H1 (cell line): ENCODE measurements at regions not wholly inside any gene's neighbourhood (a gene's known extent, or its start where the extent isn't known, plus 50 kb on each side); places are given as distances from the start of the nearest gene placed in this dataset.

Experiments used
- CTCF ChIA-PET: fragments of 300-600 bp; sonication (Branson Sonifier 250); formaldehyde crosslinking; loops from one replicate; lab custom pipeline; 2021; ENCODE audit not compliant: partially characterized antibody; lab: Charles Lee
- POLR2A ChIA-PET: fragments of 300-600 bp; sonication (Branson Sonifier 250); formaldehyde crosslinking; loops from one replicate; lab custom pipeline; 2021; ENCODE audit warnings: inconsistent platforms; ENCODE audit not compliant: partially characterized antibody; lab: Charles Lee
- DNase-seq, 2 experiments: peaks; one replicate each; pipeline versions ENCODE4 v3.0.0 to v3.0.0-alpha.2; 2010 to 2022; ENCODE audit warnings: low spot score in 2 of 2, low read depth in 1 of 2, mixed read lengths in 1 of 2
- FAIRE-seq: peaks from 2 replicates; lab custom pipeline; 2011; peaks lifted over from hg19 to GRCh38; lab: Jason Lieb, UNC
- H2AFZ ChIP-seq: 2 replicates; pipeline ENCODE4 v1.8.1; 2012; ENCODE audit warnings: low read length, inconsistent platforms
- H2AK5ac ChIP-seq: 2 replicates; pipeline ENCODE4 v1.6.1; 2013; ENCODE audit warnings: low read depth, low read length
- H2BK120ac ChIP-seq: replicated peaks from 2 replicates; pipeline ENCODE3; 2013; ENCODE audit warnings: low read depth, low read length, inconsistent platforms
- H2BK12ac ChIP-seq: 2 replicates; pipeline ENCODE4 v1.6.1; 2013; ENCODE audit warnings: low read depth, low read length
- H2BK15ac ChIP-seq: 2 replicates; pipeline ENCODE4 v1.6.1; 2013; ENCODE audit warnings: low read length
- H2BK20ac ChIP-seq: 2 replicates; pipeline ENCODE4 v1.6.1; 2013; ENCODE audit warnings: low read length
- H2BK5ac ChIP-seq: 2 replicates; pipeline ENCODE4 v1.6.1; 2013; ENCODE audit warnings: low read depth, low read length
- H3K14ac ChIP-seq: 2 replicates; pipeline ENCODE4 v1.6.1; 2013; ENCODE audit warnings: inconsistent platforms; ENCODE audit not compliant: insufficient read length
- H3K18ac ChIP-seq: 2 replicates; pipeline ENCODE4 v1.6.1; 2013; ENCODE audit warnings: low read length; ENCODE audit errors: extremely low read depth
- H3K23ac ChIP-seq: 2 replicates; pipeline ENCODE4 v1.6.1; 2013; ENCODE audit warnings: inconsistent platforms; ENCODE audit not compliant: insufficient read length
- H3K23me2 ChIP-seq: 2 replicates; pipeline ENCODE4 v1.6.1; 2013; ENCODE audit warnings: low read depth, low read length
- H3K27ac ChIP-seq: 2 replicates; pipeline ENCODE4 v1.6.1; 2011; ENCODE audit warnings: low read depth, low read length, inconsistent platforms
- H3K27me3 ChIP-seq, 4 experiments: replicated peaks in 1 of 4; 1 replicate in 1 of 4; 2 replicates in 3 of 4; pipeline versions ENCODE4 v1.6.1 to v1.8.1; 2011 to 2013; ENCODE audit warnings: low read length in 3 of 4, mild to moderate bottlenecking in 3 of 4, inconsistent platforms in 2 of 4, mixed read lengths in 2 of 4, moderate library complexity in 1 of 4; ENCODE audit not compliant: control insufficient read depth in 3 of 4, insufficient read depth in 3 of 4; ENCODE audit errors: extremely low read depth in 1 of 4
- H3K36me3 ChIP-seq, 4 experiments: 2 replicates each; pipeline versions ENCODE4 v1.6.1 to v1.8.1; 2011 to 2013; ENCODE audit warnings: mild to moderate bottlenecking in 4 of 4, low read length in 3 of 4, moderate library complexity in 2 of 4, control low read depth in 1 of 4, inconsistent platforms in 1 of 4; ENCODE audit not compliant: insufficient read depth in 4 of 4, control insufficient read depth in 2 of 4
- H3K4ac ChIP-seq: replicated peaks from 2 replicates; pipeline ENCODE3; 2013; ENCODE audit warnings: low read length, low read depth, mixed read lengths, inconsistent platforms; ENCODE audit not compliant: insufficient read length
- H3K4me1 ChIP-seq, 4 experiments: replicated peaks in 1 of 4; 1 replicate in 1 of 4; 2 replicates in 3 of 4; pipeline versions ENCODE4 v1.6.1 to v1.8.1; 2011 to 2013; ENCODE audit warnings: low read length in 3 of 4, inconsistent platforms in 2 of 4, mixed read lengths in 1 of 4; ENCODE audit not compliant: insufficient read depth in 4 of 4, control insufficient read depth in 3 of 4
- H3K4me2 ChIP-seq, 2 experiments: 2 replicates each; pipeline versions ENCODE4 v1.6.1 to v1.8.1; 2011 to 2013; ENCODE audit warnings: low read depth in 2 of 2, low read length in 2 of 2, control low read depth in 1 of 2, inconsistent platforms in 1 of 2, mild to moderate bottlenecking in 1 of 2; ENCODE audit not compliant: insufficient read depth in 1 of 2
- H3K4me3 ChIP-seq, 4 experiments: fragments of 200-600, 300-600 bp in 1 of 4; sonication (generic), shearing (Covaris generic), sonication (Bioruptor Twin) in 1 of 4; 2 replicates each; pipeline versions ENCODE4 v1.5.1 to v1.8.1; 2011 to 2016; ENCODE audit warnings: low read length in 4 of 4, low read depth in 3 of 4, control low read depth in 2 of 4, inconsistent platforms in 2 of 4, mild to moderate bottlenecking in 2 of 4, mixed read lengths in 1 of 4, moderate library complexity in 1 of 4; ENCODE audit not compliant: insufficient read depth in 2 of 4; ENCODE audit errors: extremely low read depth in 1 of 4
- H3K56ac ChIP-seq: replicated peaks from 2 replicates; pipeline ENCODE3; 2013; ENCODE audit warnings: low read depth, mild to moderate bottlenecking, mixed read lengths, low read length, inconsistent platforms; ENCODE audit not compliant: insufficient read length
- H3K79me1 ChIP-seq: 2 replicates; pipeline ENCODE4 v1.6.1; 2013; ENCODE audit warnings: low read depth, low read length, control low read depth
- H3K79me2 ChIP-seq, 2 experiments: 2 replicates each; pipeline versions ENCODE4 v1.6.1 to v1.8.1; 2012 to 2013; ENCODE audit warnings: low read length in 2 of 2, mild to moderate bottlenecking in 2 of 2, inconsistent platforms in 1 of 2; ENCODE audit not compliant: insufficient read depth in 2 of 2, control insufficient read depth in 1 of 2
- H3K9ac ChIP-seq, 4 experiments: replicated peaks in 1 of 4; 1 replicate in 1 of 4; 2 replicates in 3 of 4; pipeline versions ENCODE4 v1.6.1 to v1.8.1; 2011 to 2013; ENCODE audit warnings: low read depth in 3 of 4, low read length in 3 of 4, control low read depth in 2 of 4, mild to moderate bottlenecking in 2 of 4, moderate library complexity in 2 of 4, inconsistent platforms in 1 of 4; ENCODE audit errors: extremely low read depth in 1 of 4
- H3K9me3 ChIP-seq, 2 experiments: 2 replicates each; pipeline versions ENCODE4 v1.6.1 to v1.8.1; 2012 to 2013; ENCODE audit warnings: mild to moderate bottlenecking in 2 of 2, moderate library complexity in 2 of 2, control low read depth in 1 of 2, inconsistent platforms in 1 of 2, low read depth in 1 of 2, low read length in 1 of 2, mixed read lengths in 1 of 2; ENCODE audit not compliant: insufficient read depth in 2 of 2
- H4K20me1 ChIP-seq, 2 experiments: replicated peaks in 1 of 2; 2 replicates each; pipeline versions ENCODE3 to v1.8.1; 2011 to 2013; ENCODE audit warnings: inconsistent platforms in 2 of 2, low read length in 2 of 2, mild to moderate bottlenecking in 1 of 2; ENCODE audit not compliant: insufficient read depth in 2 of 2, control insufficient read depth in 1 of 2
- H4K5ac ChIP-seq: 2 replicates; pipeline ENCODE4 v1.6.1; 2013; ENCODE audit warnings: low read length, low read depth, mixed read lengths, inconsistent platforms; ENCODE audit not compliant: insufficient read length
- H4K8ac ChIP-seq: 2 replicates; pipeline ENCODE4 v1.8.0; 2013; ENCODE audit warnings: mild to moderate bottlenecking, moderate library complexity, low read length, inconsistent platforms; ENCODE audit not compliant: insufficient read depth; ENCODE audit errors: extremely low read depth
- H4K91ac ChIP-seq: replicated peaks from 2 replicates; pipeline ENCODE3; 2013; ENCODE audit warnings: low read length, mixed read lengths, inconsistent platforms; ENCODE audit not compliant: insufficient read length
- BCL11A ChIP-seq, 2 experiments: IDR thresholded peaks; one replicate each; pipeline ENCODE4 v1.6.1; 2011; ENCODE audit warnings: low read depth in 2 of 2, low read length in 2 of 2, mild to moderate bottlenecking in 2 of 2
- EP300 ChIP-seq, 2 experiments: IDR thresholded peaks; 1 replicate in 1 of 2; 2 replicates in 1 of 2; pipeline ENCODE4 v1.6.1; 2011 to 2012; ENCODE audit warnings: low read depth in 2 of 2, low read length in 2 of 2, mild to moderate bottlenecking in 2 of 2, borderline replicate concordance in 1 of 2, inconsistent platforms in 1 of 2, moderate library complexity in 1 of 2
- EZH2 ChIP-seq: fragments of 200-600 bp; sonication (generic); IDR thresholded peaks from 2 replicates; pipeline ENCODE4 v1.7.1; 2012; ENCODE audit warnings: low read depth, mild to moderate bottlenecking, moderate library complexity, low read length, inconsistent platforms; ENCODE audit not compliant: severe bottlenecking
- GTF2F1 ChIP-seq: IDR thresholded peaks from 2 replicates; pipeline ENCODE4 v1.6.1; 2012; ENCODE audit warnings: low read depth, low read length, improper control_type of control experiment, borderline replicate concordance
- KDM1A ChIP-seq: fragments of 200-600, 300-600 bp; sonication (generic); IDR thresholded peaks from 2 replicates; pipeline ENCODE4 v1.7.1; 2016; ENCODE audit warnings: mild to moderate bottlenecking, low read length, borderline replicate concordance
- NRF1 ChIP-seq: IDR thresholded peaks from 2 replicates; pipeline ENCODE4 v1.6.1; 2011; ENCODE audit warnings: mild to moderate bottlenecking, low read depth, low read length, improper control_type of control experiment
- POLR2AphosphoS5 ChIP-seq: IDR thresholded peaks from 2 replicates; pipeline ENCODE4 v1.6.1; 2011; ENCODE audit warnings: low read depth, low read length
- POU5F1 ChIP-seq: IDR thresholded peaks from 2 replicates; pipeline ENCODE4 v1.6.1; 2011; ENCODE audit warnings: low read depth, mild to moderate bottlenecking, low read length, moderate library complexity
- RFX5 ChIP-seq: IDR thresholded peaks from 2 replicates; pipeline ENCODE4 v1.6.1; 2011; ENCODE audit warnings: low read depth, low read length, improper control_type of control experiment, borderline replicate concordance
- SIN3A ChIP-seq, 2 experiments: IDR thresholded peaks in 1 of 2; conservative IDR thresholded peaks in 1 of 2; 2 replicates each; pipeline ENCODE4 v1.6.1; 2011 to 2012; ENCODE audit warnings: low read length in 2 of 2, improper control_type of control experiment in 1 of 2, low read depth in 1 of 2, mild to moderate bottlenecking in 1 of 2
- SRF ChIP-seq: IDR thresholded peaks from 2 replicates; pipeline ENCODE4 v1.6.1; 2011; ENCODE audit warnings: mild to moderate bottlenecking, low read depth, low read length, moderate library complexity
- SUZ12 ChIP-seq: fragments of 200-600 bp; sonication (generic); IDR thresholded peaks from 2 replicates; pipeline ENCODE4 v1.6.1; 2012; ENCODE audit warnings: mild to moderate bottlenecking, inconsistent platforms, low read length, moderate library complexity, mixed read lengths
- TCF12 ChIP-seq: IDR thresholded peaks from 2 replicates; pipeline ENCODE4 v1.6.1; 2011; ENCODE audit warnings: low read depth, mild to moderate bottlenecking, low read length
- TEAD4 ChIP-seq: IDR thresholded peaks from 2 replicates; pipeline ENCODE4 v1.6.1; 2012; ENCODE audit warnings: low read depth, low read length, inconsistent platforms, mixed read lengths
- YY1 ChIP-seq: IDR thresholded peaks from 2 replicates; pipeline ENCODE4 v1.6.1; 2011; ENCODE audit warnings: low read depth, mild to moderate bottlenecking, low read length
- ZNF274 ChIP-seq: IDR thresholded peaks from 2 replicates; pipeline ENCODE4 v1.7.0; 2012; ENCODE audit warnings: low read length, borderline replicate concordance; ENCODE audit errors: extremely low read depth

- H3K23me2 ChIP-seq: no peaks in the 10 kb centered on the region
- H3K27ac ChIP-seq: no peak overlapping the region
- no peaks in the 10 kb centered on the region for H3K9me3 ChIP-seq
- H3K23ac ChIP-seq: no peak overlapping the region
- ChIA-PET POLR2A (no interaction called here), CTCF (interaction anchor here (0.5 to 5.0 kb wide), 19 partner anchors 11 to 993 kb away, joined by 3 to 54 read pairs (median 5); no protein-coding TSS in a partner anchor)
- H2AK5ac ChIP-seq: no peak overlapping the region
- no peak overlapping the region for H2BK15ac ChIP-seq
- H3K79me2 ChIP-seq: no peaks in the 10 kb centered on the region
- H3K14ac ChIP-seq: no peak overlapping the region
- no peak overlapping the region for H2AFZ ChIP-seq
- no peak overlapping the region for H2BK20ac ChIP-seq
- H3K36me3 ChIP-seq: no peaks in the 10 kb centered on the region
- no peak overlapping the region for H2BK120ac ChIP-seq
- H4K5ac ChIP-seq: no peak overlapping the region
- no peak overlapping the region for H3K56ac ChIP-seq
- no peak overlapping the region for H2BK5ac ChIP-seq
- H3K4me1 ChIP-seq: no peaks in the 10 kb centered on the region
- H3K27me3 ChIP-seq: no peaks in the 10 kb centered on the region
- H3K4me3 ChIP-seq: no peak overlapping the region
- H4K8ac ChIP-seq: no peak overlapping the region
- H3K18ac ChIP-seq: no peak overlapping the region
- H2BK12ac ChIP-seq: no peak overlapping the region
- DNase-seq: no peak
- no peak for FAIRE-seq
- H4K91ac ChIP-seq: no peak overlapping the region
- H3K9ac ChIP-seq: no peak overlapping the region
- no peaks in the 10 kb centered on the region for H3K79me1 ChIP-seq
- no peaks in the 10 kb centered on the region for H4K20me1 ChIP-seq
- TF ChIP-seq ZNF274 (no peak), BCL11A (IDR thresholded peaks at IDR 0.05; ENCODE audit: low read depth in 2 of 2, low read length in 2 of 2) (no peak), YY1 (no peak), GTF2F1 (no peak), EZH2 (no peak), POU5F1 (no peak), EP300 (IDR thresholded peaks at IDR 0.05; ENCODE audit: borderline replicate concordance in 1 of 2, low read depth in 2 of 2, low read length in 2 of 2) (no peak), SRF (no peak), SUZ12 (no peak), SIN3A (conservative IDR thresholded peaks at IDR 0.05 in 1 of 2, IDR thresholded peaks at IDR 0.05 in 1 of 2; ENCODE audit: low read depth in 1 of 2, low read length in 2 of 2) (no peak), KDM1A (no peak), POLR2AphosphoS5 (no peak), NRF1 (no peak), TCF12 (no peak), TEAD4 (no peak), RFX5 (no peak)
- H3K4ac ChIP-seq: no peak overlapping the region
- H3K4me2 ChIP-seq: no peak overlapping the region
Measured at GRCh38 chr6:54719131-54719530, 127.4 kb upstream of the FAM83B start.
